Neural cell (in vitro differentiated cells): ENCODE measurements at regions not wholly inside any gene's neighbourhood (a gene's known extent, or its start where the extent isn't known, plus 50 kb on each side); places are given as distances from the start of the nearest gene placed in this dataset.

Experiments
- H2AFZ ChIP-seq: fragments of 200-600, 300-800 bp; sonication (generic), shearing (Covaris generic); 2 replicates; pipeline ENCODE4 v1.6.0; 2014; ENCODE audit warnings: low read depth, mild to moderate bottlenecking, antibody characterized with exemption, low read length, moderate library complexity
- H3F3A ChIP-seq: fragments of 200-600 bp; shearing (Covaris generic); 2 replicates; pipeline ENCODE4 v1.6.1; 2016; ENCODE audit warnings: mild to moderate bottlenecking, moderate library complexity, mixed read lengths, antibody characterized with exemption, low read length; ENCODE audit not compliant: insufficient read depth, poor library complexity, severe bottlenecking
- H3K27ac ChIP-seq: fragments of 200-600, 300-800 bp; sonication (generic), shearing (Covaris generic); 2 replicates; pipeline ENCODE4 v1.5.1; 2014; ENCODE audit warnings: mild to moderate bottlenecking, low read length, moderate library complexity
- H3K27me3 ChIP-seq: fragments of 300-800, 200-600 bp; sonication (generic), shearing (Covaris generic); 2 replicates; pipeline ENCODE4 v1.6.0; 2014; ENCODE audit warnings: mild to moderate bottlenecking, low read depth, low read length, moderate library complexity; ENCODE audit not compliant: insufficient read depth
- H3K36me3 ChIP-seq: fragments of 300-800, 200-600 bp; sonication (generic), shearing (Covaris generic); 2 replicates; pipeline ENCODE4 v1.5.1; 2014; ENCODE audit warnings: mild to moderate bottlenecking, antibody characterized with exemption, low read length, moderate library complexity; ENCODE audit not compliant: insufficient read depth
- H3K4me2 ChIP-seq: fragments of 300-800, 200-600 bp; sonication (generic), shearing (Covaris generic); 2 replicates; pipeline ENCODE4 v1.6.0; 2014; ENCODE audit warnings: mild to moderate bottlenecking, low read length
- H3K4me3 ChIP-seq: fragments of 300-800, 200-600 bp; sonication (generic), shearing (Covaris generic); 2 replicates; pipeline ENCODE4 v1.5.1; 2014; ENCODE audit warnings: mild to moderate bottlenecking, low read length, moderate library complexity
- H3K79me2 ChIP-seq: fragments of 200-600 bp; shearing (Covaris generic); replicated peaks from 2 replicates; pipeline ENCODE4 v1.6.0; 2014; ENCODE audit warnings: mild to moderate bottlenecking, low read length, moderate library complexity; ENCODE audit not compliant: insufficient read depth
- H3K9ac ChIP-seq: fragments of 300-800, 200-600 bp; sonication (generic), shearing (Covaris generic); 2 replicates; pipeline ENCODE4 v1.6.1; 2016; ENCODE audit warnings: mild to moderate bottlenecking, low read length, mixed read lengths
- H3K9me2 ChIP-seq: fragments of 200-600 bp; shearing (Covaris generic); 2 replicates; pipeline ENCODE4 v1.6.1; 2016; ENCODE audit warnings: mild to moderate bottlenecking, low read length, mixed read lengths; ENCODE audit not compliant: insufficient read depth
- H3K9me3 ChIP-seq: fragments of 200-600, 300-800 bp; sonication (generic), shearing (Covaris generic); 2 replicates; pipeline ENCODE4 v1.6.1; 2016; ENCODE audit warnings: mild to moderate bottlenecking, mixed run types, low read length, moderate library complexity, mixed read lengths
- H4K20me1 ChIP-seq: fragments of 200-600 bp; shearing (Covaris generic); 2 replicates; pipeline ENCODE4 v1.6.1; 2016; ENCODE audit warnings: mild to moderate bottlenecking, mixed run types; ENCODE audit not compliant: insufficient read depth
- EP300 ChIP-seq: fragments of 450-650 bp; conservative IDR thresholded peaks from 2 replicates; pipeline ENCODE4 v1.6.1; 2014; ENCODE audit warnings: antibody characterized with exemption, mild to moderate bottlenecking, moderate library complexity; ENCODE audit not compliant: poor library complexity, severe bottlenecking
- EZH2 ChIP-seq: fragments of 200-600, 300-800 bp; shearing (Covaris generic), sonication (generic); IDR thresholded peaks from 2 replicates; pipeline ENCODE4 v1.6.1; 2014; ENCODE audit warnings: antibody characterized with exemption, low read length, borderline replicate concordance, mild to moderate bottlenecking; ENCODE audit not compliant: insufficient read depth, poor library complexity, severe bottlenecking
- MXI1 ChIP-seq: fragments of 450-650 bp; conservative IDR thresholded peaks from 2 replicates; pipeline ENCODE4 v1.6.1; 2014; ENCODE audit warnings: antibody characterized with exemption, mild to moderate bottlenecking; ENCODE audit not compliant: poor library complexity, severe bottlenecking
- POLR2AphosphoS5 ChIP-seq: IDR thresholded peaks from 2 replicates; pipeline ENCODE4 v1.6.1; 2012
- RAD21 ChIP-seq: fragments of 450-650 bp; conservative IDR thresholded peaks from 2 replicates; pipeline ENCODE4 v1.6.1; 2014; ENCODE audit warnings: antibody characterized with exemption, mild to moderate bottlenecking, moderate library complexity
- SMC3 ChIP-seq: fragments of 450-650 bp; conservative IDR thresholded peaks from 2 replicates; pipeline ENCODE4 v1.6.1; 2014; ENCODE audit warnings: antibody characterized with exemption, mild to moderate bottlenecking, moderate library complexity; ENCODE audit not compliant: poor library complexity
- TAF1 ChIP-seq: IDR thresholded peaks from 2 replicates; pipeline ENCODE4 v1.6.1; 2012; ENCODE audit warnings: low read depth
- TF ChIP-seq, protein P1 (sequence below): IDR thresholded peaks from 2 replicates; pipeline ENCODE4 v1.6.1; 2012; ENCODE audit warnings: borderline replicate concordance
- TF ChIP-seq, protein P2 (sequence below): fragments of 450-650 bp; IDR thresholded peaks from 2 replicates; pipeline ENCODE4 v1.5.1; 2014; ENCODE audit warnings: antibody characterized with exemption, mild to moderate bottlenecking, moderate library complexity; ENCODE audit not compliant: poor library complexity, severe bottlenecking

DNA sequence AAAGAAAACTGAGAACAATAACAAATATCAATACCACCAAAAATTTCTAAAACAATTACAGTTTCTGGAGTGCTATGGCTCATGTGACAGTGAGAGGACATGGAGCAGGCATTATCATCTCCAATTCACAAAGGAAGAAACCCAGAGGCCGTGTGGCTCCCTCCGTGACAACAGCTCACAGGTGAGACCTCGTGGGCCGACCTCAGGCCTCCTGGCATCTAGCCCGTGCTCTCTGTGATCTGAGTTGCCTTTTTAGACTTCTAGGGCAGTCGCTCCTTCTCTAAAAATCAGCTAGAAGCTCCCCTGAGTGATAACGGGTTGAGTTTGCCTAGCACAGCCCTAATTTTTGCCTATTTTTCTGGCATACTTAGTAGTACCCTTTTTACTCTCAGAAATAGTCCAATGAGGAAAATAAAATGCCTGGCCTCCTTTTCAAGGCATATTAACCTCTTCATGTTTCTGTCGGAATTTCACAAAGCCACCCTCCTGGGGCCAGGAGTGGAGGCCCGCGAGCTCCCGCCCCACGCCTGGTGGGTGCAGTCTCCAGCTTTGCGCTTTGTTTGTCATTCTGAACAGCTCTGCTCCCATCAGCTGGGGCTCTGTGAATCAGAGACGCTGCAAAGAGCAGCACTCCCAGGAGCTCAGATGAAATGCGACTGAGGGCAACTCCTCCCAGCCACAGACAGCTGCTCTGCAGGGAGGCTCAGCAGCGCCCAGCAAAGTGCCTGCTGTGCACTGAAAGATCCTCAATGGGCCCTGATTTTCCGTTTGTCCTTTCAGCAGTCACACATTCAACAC lies 292.5 kb downstream of the UQCRFS1 start:
- Histone ChIP-seq H3K79me2 (no peaks in the 10 kb centered on the region), H3K9me3 (no peaks in the 10 kb centered on the region), H3K27me3 (no peaks in the 10 kb centered on the region), H4K20me1 (no peaks in the 10 kb centered on the region), H3K4me3 (no peak overlapping the region), H3K27ac (peak overlapping the region; percentile 26), H3F3A (no peaks in the 10 kb centered on the region), H2AFZ (peak overlapping the region; percentile 10), H3K9me2 (no peaks in the 10 kb centered on the region), H3K36me3 (no peaks in the 10 kb centered on the region), H3K9ac (peak overlapping the region; percentile 0), H3K4me2 (no peak overlapping the region)
- TF ChIP-seq TAF1: no peak
- peak; percentile 14 for TF ChIP-seq SMC3
- TF ChIP-seq EP300: peak; percentile 17

DNA sequence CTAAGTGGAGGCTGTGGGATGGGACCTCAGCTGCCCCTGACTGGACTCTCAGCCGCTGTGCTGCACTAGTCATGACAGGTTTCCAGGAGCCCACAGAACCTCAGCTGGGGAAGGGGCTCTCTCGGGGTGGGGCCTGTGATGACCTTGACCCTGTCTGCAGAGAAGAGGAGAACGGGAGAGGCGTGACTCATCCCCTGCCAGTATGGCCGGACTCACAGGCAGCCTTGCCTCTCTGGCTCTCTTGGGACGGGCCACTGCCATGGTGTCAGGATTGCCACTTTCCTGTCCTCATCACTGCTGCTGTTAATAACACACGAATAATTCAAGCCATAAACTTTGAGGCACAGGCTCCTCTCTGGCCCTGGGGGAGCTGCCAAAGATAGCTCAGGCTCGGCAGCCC lies 295.3 kb downstream of the UQCRFS1 start:
- Histone ChIP-seq H3K36me3 (no peaks in the 10 kb centered on the region), H3K4me2 (no peak overlapping the region), H3K4me3 (no peak overlapping the region), H3K9ac (no peak overlapping the region), H3K9me2 (no peaks in the 10 kb centered on the region), H3K9me3 (no peaks in the 10 kb centered on the region), H3K27me3 (no peaks in the 10 kb centered on the region), H4K20me1 (no peaks in the 10 kb centered on the region), H3K27ac (no peak overlapping the region), H2AFZ (no peak overlapping the region), H3F3A (no peaks in the 10 kb centered on the region), H3K79me2 (no peaks in the 10 kb centered on the region)
- TF ChIP-seq SMC3 (no peak), TAF1 (no peak), EP300 (no peak), MXI1 (no peak), POLR2AphosphoS5 (no peak), EZH2 (no peak), RAD21 (no peak)
- TF ChIP-seq, protein P1, sequence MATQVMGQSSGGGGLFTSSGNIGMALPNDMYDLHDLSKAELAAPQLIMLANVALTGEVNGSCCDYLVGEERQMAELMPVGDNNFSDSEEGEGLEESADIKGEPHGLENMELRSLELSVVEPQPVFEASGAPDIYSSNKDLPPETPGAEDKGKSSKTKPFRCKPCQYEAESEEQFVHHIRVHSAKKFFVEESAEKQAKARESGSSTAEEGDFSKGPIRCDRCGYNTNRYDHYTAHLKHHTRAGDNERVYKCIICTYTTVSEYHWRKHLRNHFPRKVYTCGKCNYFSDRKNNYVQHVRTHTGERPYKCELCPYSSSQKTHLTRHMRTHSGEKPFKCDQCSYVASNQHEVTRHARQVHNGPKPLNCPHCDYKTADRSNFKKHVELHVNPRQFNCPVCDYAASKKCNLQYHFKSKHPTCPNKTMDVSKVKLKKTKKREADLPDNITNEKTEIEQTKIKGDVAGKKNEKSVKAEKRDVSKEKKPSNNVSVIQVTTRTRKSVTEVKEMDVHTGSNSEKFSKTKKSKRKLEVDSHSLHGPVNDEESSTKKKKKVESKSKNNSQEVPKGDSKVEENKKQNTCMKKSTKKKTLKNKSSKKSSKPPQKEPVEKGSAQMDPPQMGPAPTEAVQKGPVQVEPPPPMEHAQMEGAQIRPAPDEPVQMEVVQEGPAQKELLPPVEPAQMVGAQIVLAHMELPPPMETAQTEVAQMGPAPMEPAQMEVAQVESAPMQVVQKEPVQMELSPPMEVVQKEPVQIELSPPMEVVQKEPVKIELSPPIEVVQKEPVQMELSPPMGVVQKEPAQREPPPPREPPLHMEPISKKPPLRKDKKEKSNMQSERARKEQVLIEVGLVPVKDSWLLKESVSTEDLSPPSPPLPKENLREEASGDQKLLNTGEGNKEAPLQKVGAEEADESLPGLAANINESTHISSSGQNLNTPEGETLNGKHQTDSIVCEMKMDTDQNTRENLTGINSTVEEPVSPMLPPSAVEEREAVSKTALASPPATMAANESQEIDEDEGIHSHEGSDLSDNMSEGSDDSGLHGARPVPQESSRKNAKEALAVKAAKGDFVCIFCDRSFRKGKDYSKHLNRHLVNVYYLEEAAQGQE: no peak
- TF ChIP-seq, protein P2, sequence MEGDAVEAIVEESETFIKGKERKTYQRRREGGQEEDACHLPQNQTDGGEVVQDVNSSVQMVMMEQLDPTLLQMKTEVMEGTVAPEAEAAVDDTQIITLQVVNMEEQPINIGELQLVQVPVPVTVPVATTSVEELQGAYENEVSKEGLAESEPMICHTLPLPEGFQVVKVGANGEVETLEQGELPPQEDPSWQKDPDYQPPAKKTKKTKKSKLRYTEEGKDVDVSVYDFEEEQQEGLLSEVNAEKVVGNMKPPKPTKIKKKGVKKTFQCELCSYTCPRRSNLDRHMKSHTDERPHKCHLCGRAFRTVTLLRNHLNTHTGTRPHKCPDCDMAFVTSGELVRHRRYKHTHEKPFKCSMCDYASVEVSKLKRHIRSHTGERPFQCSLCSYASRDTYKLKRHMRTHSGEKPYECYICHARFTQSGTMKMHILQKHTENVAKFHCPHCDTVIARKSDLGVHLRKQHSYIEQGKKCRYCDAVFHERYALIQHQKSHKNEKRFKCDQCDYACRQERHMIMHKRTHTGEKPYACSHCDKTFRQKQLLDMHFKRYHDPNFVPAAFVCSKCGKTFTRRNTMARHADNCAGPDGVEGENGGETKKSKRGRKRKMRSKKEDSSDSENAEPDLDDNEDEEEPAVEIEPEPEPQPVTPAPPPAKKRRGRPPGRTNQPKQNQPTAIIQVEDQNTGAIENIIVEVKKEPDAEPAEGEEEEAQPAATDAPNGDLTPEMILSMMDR: no peak
